DMS79 (cell line): ENCODE measurements at regions not wholly inside any gene's neighbourhood (a gene's known extent, or its start where the extent isn't known, plus 50 kb on each side); places are given as distances from the start of the nearest gene placed in this dataset.
"Not testable (repeated sequence)": the region's sequence is repeated elsewhere in the genome, so short reads cannot be mapped to it uniquely, and the experiment has no call there.

Experiments used
- DNase-seq: peaks from one replicate; lab custom pipeline; 2025; lab: John Stamatoyannopoulos, UW

DNA sequence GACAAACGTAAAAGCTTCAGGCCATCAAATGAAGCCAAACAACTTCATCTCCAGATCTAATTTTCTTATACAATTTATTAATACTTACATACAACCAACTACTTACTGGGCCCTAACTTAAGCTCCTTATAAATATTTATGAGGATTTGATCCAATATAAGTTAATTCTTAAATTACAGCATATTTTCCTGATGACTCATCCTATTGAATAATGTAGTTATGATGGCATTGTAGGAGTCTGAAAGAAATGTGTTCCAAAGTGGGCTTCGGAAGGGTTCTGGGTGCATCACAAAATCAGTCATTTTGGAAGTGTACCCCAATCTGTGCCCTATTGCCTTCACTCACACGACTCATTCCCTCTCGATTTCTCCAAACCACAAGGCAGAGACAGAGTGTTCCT, 455.1 kb upstream of the CTSO start:
- DNase-seq, result no peak

DNA sequence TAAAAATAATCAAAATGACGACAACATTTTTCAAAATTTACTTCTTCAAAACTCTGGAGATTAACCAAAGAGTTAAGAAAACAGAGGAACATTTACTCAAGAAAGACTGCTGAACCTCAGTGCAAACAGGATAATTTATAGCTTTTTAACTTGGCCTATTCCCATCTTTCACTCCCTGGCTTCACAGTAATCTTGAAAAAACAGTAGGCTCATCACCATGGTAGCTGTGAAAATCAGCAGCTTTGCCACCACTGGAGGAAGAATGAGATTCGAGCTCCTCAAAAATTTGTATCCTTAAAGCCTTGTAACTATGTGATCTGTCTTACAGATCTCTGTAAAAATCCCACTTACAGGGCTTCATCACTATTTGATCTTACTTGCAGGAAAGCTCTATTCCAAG, 447.7 kb upstream of the CTSO start:
- DNase-seq, result no peak

DNA sequence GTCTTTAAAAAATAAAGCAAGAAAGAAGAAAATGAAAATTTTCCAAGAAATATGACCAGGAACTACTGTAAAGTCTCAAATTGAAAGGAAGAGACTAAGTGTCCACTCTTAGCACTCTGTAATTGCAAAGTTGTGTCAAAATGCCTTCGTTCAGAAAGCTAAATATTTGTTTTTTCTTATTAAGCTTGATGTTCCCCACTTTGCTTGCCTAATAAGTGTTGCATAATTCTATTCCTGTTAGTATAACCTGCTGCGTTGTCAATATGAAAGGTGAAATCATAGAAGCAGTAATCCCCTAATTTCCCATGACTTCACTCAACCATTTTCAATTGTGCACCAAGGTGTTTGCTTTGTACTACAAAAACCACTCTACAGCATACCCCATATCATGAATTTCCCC, 442.9 kb upstream of the CTSO start:
- DNase-seq, result no peak

DNA sequence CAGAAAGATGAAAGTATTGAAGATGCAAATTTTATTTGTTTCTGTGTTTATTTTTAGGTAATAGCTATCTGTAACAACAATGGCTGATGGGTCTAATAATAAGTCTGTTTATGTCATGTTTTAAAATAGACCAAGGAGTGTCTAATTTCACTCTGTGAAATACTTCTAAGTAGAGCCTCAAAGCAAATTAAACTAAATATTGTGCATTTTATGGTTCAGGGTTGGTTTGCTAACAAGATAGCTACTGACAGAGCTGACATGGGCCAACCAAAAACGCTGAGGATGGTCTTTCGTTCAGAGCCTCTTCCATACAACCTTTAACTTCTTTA, 437.6 kb upstream of the CTSO start:
- no peak for DNase-seq

DNA sequence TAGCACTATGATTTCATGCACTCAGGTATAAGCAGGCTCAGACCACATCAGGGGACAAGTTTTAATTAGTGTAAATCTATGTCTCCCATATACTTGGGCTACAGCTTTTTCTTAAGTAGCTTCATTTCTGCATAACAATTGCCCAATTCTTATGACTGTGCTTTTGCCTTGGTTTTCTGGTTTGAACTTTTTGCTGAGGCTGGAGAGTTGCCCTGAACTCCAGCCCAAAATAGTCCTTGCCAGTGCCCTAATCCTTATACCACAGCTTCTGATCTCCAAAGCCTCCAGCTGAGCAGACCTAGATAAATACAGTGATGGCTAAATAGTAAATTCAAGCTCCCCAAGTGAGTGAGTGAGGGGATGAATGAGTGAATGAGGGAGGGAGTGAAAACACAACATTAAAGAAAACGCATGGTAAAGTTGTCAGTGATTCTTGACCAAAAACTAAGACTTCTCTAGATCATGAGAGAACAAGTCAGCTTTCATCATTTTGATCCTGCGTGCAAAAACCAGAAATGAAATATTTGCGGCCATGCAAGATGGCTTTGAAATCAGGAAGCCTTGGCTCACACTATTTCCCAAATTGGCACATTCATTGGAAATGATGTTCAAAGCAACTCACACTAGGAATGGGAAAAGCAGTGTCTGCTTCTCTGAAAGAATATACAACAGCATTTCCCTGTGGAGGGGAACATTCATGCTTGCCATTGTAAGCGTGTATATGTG, 437.1 kb upstream of the CTSO start:
- DNase-seq, result no peak

DNA sequence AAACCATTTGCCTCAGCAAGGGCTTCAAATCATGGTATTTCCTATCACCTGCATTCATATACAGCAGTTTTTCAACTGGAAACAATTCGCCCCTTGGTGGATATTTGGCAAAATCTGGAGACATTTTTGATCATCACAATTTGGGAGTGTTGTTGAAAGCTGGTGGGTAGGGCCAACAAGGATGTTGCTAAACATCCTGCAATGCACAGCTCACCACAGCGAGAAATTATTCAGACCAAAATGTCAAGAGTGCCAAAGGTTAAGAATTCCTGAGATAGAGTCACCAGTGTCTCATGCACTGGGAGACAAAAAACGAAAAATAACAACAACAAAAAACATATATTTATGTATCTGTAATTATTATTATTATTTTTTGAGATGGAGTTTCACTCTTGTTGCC, 435.2 kb upstream of the CTSO start:
- no peak for DNase-seq

DNA sequence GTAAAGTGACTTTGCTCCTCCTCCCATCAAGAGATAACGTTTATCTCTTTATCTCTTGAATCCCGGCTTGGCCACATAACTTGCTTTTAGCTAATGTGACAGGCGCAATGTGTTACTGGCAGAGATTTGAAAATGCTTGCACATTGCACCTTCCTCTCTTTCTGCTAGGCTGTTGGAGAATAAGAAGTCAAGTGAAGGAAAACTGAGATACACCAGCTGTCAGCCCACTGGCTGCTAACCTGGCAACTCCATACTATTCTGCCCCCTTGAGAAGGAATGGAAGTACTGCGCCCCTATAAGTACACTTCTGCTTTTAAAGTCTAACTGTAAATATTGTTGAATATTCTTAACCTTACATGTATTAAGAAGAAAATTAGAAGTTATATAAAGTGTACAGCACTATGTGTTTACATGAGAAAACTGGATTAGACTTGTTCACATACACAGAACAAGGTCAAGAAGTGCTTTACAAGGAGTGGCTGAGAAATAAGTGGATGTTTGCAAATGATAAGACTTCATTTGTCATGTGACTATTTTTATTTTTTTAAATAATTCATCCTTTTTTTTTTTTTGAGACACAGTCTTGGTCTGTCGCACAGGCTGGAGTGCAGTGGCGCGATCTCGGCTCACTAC, 424.5 kb upstream of the CTSO start:
- DNase-seq, result no peak

DNA sequence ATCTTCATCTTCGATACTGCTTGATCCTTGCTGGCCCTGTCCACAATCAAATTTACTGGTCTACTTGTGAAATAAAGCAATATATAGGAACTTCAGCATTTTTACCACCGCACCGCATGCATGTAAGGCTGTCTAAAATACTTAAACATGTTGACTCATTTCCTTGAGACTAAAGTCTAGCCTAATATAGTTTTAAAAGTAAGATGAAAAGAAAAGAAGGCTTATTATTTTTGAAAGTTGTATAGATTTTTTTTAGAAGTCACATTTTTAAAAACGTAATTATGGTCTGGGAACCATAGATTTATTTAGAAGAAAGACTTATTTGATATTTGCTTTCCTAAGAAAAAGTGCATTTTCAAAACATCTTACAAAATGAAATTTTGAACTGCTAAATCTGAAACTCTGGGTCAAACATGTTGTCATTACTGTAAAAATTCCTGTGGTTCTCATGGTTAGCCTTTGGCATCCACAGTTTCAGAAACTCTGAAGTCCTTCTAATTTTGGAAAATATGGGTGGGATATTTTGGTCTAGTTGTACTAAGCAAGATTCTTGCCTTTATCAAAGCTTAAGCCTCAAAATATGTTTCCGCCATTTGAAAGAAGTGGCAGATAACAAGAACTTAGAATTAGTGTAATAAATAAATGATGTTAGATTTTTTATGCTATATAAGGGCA, 423.5 kb upstream of the CTSO start:
- DNase-seq, result no peak

DNA sequence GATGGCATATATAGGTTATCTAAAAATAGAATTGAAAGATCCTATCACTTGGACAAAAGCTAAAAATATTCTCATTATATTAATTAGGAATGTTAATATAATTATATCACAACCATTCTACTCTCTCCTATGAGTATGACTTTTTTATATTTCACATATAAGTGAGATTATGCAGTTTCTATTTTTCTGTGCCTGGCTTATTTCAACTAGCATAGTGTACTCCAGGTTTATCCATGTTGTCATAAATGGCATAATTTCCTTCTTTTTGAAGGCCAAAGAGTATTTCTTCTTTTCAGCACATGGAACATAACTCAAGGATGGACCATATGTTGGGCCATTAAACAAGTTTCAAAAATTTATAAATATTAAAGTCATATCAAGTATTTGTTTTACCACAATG, 421.2 kb upstream of the CTSO start:
- no peak for DNase-seq

DNA sequence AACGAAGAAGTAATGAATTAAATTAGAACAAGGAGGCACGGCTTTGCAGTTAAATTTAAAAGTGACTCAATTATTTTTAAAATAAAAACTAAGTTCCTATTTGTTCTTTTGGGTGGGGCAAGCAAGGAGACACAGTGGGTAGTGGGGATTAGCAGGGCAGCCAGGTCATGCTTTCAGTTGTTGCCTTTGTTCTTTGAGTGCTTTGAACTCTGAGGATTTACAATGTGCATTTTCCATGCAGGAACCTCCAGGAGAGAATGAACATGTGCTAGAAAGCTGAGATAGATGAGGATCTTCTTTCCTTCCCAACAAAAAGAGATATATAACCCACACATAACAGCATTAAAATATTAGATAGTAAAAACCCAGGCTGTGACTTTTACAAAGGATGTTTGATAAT, 420.4 kb upstream of the CTSO start:
- DNase-seq, result no peak

DNA sequence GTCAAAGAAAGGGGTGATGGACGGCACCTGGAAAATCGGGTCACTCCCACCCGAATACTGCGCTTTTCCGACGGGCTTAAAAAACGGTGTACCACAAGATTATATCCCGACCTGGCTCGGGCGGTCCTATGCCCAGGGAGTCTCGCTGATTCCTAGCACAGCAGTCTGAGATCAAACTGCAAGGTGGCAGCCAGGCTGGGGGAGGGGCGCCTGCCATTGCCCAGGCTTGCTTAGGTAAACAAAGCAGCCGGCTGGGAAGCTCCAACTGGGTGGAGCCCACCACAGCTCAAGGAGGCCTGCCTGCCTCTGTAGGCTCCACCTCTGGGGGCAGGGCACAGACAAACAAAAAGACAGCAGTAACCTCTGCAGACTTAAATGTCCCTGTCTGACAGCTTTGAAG, 413.8 kb upstream of the CTSO start:
- not testable (repeated sequence) for DNase-seq

DNA sequence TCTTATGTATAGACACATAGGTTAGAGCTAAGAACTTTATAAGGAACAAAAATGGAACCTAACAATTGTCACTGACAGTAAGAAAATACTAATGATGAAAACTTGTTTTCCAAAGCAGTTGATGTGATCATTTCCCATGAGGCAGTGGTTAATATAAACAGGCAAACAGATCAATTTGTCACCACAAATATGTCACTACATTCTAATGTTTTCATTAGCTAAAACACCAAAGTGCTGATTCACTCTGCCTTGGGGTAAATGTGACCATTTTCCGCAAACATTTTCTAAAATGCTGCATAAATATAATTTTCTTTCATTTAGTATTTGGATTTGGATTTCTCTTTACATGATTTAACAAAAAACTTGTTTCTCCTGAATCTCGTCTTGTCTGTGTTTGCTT, 408.9 kb upstream of the CTSO start:
- DNase-seq, result no peak

DNA sequence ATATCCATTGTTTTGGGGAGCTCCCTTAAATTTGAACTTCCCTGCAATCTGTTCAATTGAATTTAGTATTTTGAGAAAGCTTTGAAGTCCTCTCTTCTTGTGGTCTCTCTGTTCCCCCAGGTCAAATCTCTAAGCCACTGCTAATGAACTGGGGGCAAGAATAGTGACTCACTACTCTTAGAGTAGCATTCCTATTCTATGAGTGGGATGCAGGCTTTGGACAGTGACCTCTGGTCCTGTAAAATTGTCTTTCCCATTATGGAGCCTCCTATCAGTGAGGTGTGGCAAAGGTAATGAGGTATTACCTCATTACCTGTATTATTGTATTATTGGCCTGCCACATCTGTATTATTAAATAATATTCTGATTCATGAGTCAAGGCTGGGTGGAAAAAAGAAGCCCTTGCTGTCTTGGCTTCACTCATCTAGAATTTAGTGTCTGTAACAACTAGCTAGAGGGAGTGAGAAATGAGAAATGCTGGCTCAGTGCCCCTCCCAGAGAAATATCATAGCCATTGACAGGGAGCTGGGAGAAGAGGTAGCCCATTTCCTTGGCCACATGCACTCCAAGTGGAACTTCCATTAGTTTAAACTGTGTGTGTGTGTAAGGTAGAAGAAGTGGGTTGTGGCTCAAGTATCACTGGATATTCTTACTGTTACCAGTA, 393.9 kb upstream of the CTSO start:
- no peak for DNase-seq

DNA sequence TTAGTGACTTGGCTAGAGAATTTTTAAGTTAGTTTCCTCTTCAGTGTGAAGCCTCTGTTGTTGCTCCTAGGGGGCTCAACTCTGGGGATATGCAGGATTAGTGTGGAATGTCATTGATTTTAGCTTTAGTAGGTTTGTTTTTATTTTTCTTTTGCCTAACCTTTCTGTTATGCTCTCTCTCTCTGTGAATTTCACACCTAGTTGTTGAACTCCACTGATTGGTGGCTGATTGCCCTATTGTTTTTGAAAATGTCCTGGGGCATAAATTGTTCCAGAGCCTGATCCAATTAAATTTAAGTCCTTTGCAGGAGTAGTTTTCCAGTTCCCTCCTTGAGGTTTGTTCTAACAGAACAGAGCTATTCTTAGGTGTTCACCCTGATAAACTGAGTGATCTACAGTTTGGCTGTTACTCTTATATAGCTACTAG, 393.3 kb upstream of the CTSO start:
- no peak for DNase-seq

DNA sequence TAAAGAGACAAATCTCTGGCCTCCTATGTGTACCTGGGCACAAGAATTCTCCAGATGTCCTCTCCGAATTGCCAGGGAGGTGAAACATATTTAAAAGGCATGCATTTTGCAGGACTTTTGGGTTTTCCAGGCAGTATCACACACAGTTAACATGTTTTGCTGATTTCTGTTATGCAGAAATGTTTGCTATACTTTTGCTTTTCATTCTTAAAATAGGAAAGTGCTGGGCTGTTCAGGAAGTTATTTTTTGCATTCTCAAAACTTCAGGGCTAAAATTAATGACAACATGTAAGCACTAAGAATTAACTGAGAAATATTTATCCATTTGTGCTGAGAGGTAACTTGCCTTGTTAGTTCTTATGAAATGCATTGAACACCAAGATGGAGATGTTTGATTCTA, 390.7 kb upstream of the CTSO start:
- no peak for DNase-seq

DNA sequence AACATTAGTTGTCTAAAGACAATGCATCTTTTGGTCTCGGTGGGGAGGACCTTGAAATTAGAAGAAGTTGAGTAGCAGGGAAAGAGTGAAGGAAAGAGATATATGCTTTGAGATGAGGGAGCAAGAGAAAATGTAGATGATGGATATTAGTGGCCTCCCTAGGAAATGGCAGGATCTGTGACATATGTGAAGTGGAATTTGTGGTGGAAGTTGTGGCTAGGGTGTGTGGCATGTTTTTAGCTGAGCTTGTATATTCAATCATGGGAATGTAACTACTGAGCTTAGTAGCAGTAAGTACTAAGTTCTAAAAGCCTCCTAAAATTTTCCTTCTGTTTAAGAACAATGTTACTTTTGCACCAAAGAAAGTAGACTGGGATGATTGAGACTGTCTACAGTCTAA, 382.8 kb upstream of the CTSO start:
- DNase-seq, result no peak

DNA sequence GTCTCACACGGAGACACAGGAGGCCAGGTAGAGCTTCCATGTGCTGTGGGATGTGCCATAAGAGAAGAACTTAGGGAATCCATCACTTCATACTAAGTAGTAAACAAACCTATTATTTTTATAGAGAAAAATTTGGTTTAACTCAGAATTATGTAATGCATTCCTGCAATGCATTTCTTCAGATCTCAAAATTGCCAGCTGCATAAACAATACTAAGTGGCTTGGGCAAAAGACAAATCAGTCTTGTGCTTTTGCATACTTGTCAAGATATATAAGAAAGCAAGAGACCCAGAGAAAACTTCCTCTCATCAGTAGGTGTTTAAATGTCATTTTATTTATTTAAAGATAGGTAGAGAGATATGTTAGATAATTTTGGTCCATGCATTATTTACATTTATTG, 382.1 kb upstream of the CTSO start:
- DNase-seq, result no peak

DNA sequence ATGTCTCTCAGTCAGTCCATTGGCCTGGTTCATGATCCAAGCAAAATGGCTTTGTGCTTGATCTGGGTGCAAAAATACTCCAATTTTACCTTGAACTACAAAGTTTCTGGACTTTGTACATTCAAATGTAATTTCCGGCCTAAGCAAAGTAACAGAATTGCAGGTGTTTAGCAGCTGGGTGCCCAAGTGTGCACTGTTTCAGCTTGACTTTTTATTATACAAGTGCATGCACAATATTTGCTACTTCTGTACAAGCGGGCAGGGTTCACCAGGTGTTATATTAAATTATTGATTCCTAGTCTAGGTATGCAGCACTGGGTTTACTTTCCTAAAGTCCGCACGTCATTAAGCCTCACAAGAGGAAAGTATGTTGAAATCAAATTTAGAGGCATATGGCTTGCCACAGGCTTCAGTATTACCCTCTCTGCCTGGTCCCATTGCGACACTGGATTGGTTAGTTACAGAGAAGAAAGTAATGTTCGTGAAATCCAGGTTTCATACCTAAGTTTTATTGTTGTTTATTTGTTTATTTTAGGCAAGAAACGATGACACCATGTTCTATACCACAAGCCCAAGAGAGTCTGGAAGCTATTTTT, 376.9 kb upstream of the CTSO start:
- no peak for DNase-seq

DNA sequence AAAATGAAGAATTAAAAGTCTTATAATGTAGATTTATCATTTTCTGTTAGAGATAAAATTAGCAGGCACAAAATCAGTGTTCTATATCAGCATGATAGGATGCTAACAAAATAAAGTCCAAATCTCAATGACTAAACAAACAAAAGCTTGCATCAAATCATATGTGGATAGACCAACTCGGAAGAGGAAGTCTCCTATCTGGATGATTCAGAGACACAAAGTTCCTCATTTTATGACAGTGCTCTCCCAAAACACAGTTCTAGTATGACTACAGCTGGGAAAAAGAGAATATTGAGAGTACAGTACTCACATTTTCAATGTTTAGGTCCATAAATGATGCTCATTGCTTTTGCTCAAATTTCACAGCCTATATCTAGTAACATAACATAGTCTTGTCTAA, 376.1 kb upstream of the CTSO start:
- no peak for DNase-seq

DNA sequence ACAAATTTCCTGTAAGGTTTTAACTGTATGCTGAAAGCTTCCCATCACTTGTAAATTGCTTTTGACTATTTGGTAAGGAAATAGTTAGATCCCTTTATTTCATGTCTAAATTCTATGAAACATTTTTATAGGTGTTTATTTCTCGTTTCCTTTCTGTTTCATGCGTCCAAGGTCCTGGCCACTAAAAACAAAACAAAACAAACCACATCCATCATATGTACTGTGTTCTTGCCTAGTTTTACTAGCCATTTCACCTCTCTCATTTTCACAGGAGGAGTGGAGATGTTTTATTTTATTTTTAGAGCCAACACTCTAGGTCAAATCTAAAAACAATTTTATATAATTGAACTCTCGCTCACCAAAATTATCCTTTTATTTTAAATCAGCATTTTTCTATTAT, 375.2 kb upstream of the CTSO start:
- no peak for DNase-seq

DNA sequence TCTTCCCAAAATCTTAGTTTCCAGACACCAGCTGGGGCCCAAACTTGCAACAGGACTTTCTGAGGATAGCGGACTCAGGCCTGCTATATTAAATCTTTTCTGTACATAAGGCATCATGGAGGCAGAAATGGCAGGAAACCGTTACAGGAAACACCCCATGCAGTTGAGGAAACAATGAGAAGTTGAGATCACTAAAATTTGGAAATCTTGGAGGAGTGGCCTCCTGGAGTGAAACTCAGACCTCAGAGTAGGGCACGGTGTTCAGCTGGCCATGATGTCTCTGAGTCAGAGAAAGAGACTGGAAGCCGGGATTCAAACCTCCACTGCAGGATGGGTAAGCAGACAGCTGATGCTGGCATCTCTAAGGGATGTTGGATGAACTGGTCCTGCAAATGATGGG, 372.6 kb upstream of the CTSO start:
- DNase-seq, result no peak

DNA sequence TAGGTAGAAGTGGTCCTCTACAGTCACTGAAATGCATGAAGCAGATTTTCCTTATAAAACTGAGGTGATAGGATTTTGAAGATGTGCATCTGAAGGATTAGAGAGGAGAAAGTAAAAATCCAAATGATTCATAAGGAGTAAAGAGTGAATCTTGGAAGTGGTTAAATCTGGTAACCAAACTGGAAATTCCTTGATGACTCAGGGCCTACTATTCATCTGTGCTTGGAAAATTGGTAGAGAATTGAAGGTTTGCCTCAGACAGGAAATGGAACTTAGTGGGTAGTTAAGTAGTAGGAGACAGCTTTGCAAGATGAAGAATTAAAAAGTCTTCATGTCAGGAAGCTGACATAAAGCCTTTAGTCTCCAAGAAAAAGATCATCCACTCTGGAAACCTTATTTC, 368.9 kb upstream of the CTSO start:
- DNase-seq, result no peak

DNA sequence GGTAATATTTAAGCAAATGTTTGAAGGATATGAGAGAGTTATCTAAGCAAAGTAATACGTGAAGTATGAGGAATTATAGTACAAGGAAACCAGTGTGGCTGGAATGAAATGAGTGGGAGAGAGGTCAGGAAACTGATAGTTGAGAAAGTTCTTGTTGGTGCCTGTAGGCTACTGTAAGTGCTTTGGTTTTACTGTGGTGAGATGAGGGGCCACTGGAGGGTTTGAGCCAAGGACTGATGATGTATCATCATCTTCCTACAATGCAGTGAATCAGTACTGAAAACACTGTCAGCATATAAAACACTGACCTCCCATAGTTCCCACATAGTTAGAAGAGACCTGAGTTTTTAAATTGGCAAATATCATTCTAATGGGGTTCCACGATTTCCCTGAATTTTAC, 367.5 kb upstream of the CTSO start:
- no peak for DNase-seq
